C4-2B (cell line): ENCODE measurements at regions not wholly inside any gene's neighbourhood (a gene's known extent, or its start where the extent isn't known, plus 50 kb on each side); places are given as distances from the start of the nearest gene placed in this dataset.

Experiments
- ZFX ChIP-seq: fragments of 450-650 bp; IDR thresholded peaks from 2 replicates; pipeline ENCODE4 v1.6.1; 2017
- TF ChIP-seq, protein P1 (sequence below): fragments of 450-650 bp; conservative IDR thresholded peaks from 2 replicates; pipeline ENCODE4 v1.5.1; 2017; ENCODE audit warnings: mild to moderate bottlenecking

- TF ChIP-seq, protein P1, sequence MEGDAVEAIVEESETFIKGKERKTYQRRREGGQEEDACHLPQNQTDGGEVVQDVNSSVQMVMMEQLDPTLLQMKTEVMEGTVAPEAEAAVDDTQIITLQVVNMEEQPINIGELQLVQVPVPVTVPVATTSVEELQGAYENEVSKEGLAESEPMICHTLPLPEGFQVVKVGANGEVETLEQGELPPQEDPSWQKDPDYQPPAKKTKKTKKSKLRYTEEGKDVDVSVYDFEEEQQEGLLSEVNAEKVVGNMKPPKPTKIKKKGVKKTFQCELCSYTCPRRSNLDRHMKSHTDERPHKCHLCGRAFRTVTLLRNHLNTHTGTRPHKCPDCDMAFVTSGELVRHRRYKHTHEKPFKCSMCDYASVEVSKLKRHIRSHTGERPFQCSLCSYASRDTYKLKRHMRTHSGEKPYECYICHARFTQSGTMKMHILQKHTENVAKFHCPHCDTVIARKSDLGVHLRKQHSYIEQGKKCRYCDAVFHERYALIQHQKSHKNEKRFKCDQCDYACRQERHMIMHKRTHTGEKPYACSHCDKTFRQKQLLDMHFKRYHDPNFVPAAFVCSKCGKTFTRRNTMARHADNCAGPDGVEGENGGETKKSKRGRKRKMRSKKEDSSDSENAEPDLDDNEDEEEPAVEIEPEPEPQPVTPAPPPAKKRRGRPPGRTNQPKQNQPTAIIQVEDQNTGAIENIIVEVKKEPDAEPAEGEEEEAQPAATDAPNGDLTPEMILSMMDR, result no peak
- TF ChIP-seq ZFX, result no peak
Measured at GRCh38 chr3:77967621-77968020, 927.7 kb downstream of the ROBO2 start.
